ENCODE measurements at regions not wholly inside any gene's neighbourhood (a gene's known extent, or its start where the extent isn't known, plus 50 kb on each side); places are given as distances from the start of the nearest gene placed in this dataset.

- Histone ChIP-seq H3K4me1 (ENCODE audit: insufficient read depth, low read length, severe bottlenecking) (no peaks in the 10 kb centered on the region), H3K9ac (ENCODE audit: low read length) (no peak overlapping the region), H3K9me3 (ENCODE audit: low read length) (no peaks in the 10 kb centered on the region), H4K20me1 (ENCODE audit: insufficient read depth, low read length) (no peaks in the 10 kb centered on the region), H3K9me2 (ENCODE audit: low read depth, low read length) (no peaks in the 10 kb centered on the region), H3K4me3 (ENCODE audit: low read depth, low read length, poor library complexity, severe bottlenecking) (no peak overlapping the region), H3K36me3 (ENCODE audit: insufficient read depth, low read length) (no peaks in the 10 kb centered on the region), H3K27ac (ENCODE audit: low read depth, low read length, poor library complexity, severe bottlenecking) (no peak overlapping the region), H3K27me3 (ENCODE audit: insufficient read depth, low read length) (no peaks in the 10 kb centered on the region), H3F3A (ENCODE audit: insufficient read depth, low read length) (no peaks in the 10 kb centered on the region), H3K4me2 (ENCODE audit: low read length) (no peak overlapping the region), H2AFZ (ENCODE audit: low read length) (no peak overlapping the region), H3K79me2 (ENCODE audit: insufficient read depth, low read length) (no peaks in the 10 kb centered on the region)
- no peak for TF ChIP-seq CTCF (IDR thresholded peaks at IDR 0.05; ENCODE audit: low read length)
- TF ChIP-seq EZH2 (IDR thresholded peaks at IDR 0.05; ENCODE audit: borderline replicate concordance, low read length), result no peak
Measured at GRCh38 chr11:97794876-97795275, 1225.9 kb upstream of the CNTN5 start.

- Histone ChIP-seq H3K9me3 (ENCODE audit: low read length) (no peaks in the 10 kb centered on the region), H3K4me2 (ENCODE audit: low read length) (no peak overlapping the region), H3K27me3 (ENCODE audit: insufficient read depth, low read length) (no peaks in the 10 kb centered on the region), H3K4me3 (ENCODE audit: low read depth, low read length, poor library complexity, severe bottlenecking) (no peak overlapping the region), H3K27ac (ENCODE audit: low read depth, low read length, poor library complexity, severe bottlenecking) (no peak overlapping the region), H3K79me2 (ENCODE audit: insufficient read depth, low read length) (no peaks in the 10 kb centered on the region), H3F3A (ENCODE audit: insufficient read depth, low read length) (no peaks in the 10 kb centered on the region), H4K20me1 (ENCODE audit: insufficient read depth, low read length) (no peaks in the 10 kb centered on the region), H3K4me1 (ENCODE audit: insufficient read depth, low read length, severe bottlenecking) (no peaks in the 10 kb centered on the region), H2AFZ (ENCODE audit: low read length) (no peak overlapping the region), H3K9me2 (ENCODE audit: low read depth, low read length) (no peaks in the 10 kb centered on the region), H3K9ac (ENCODE audit: low read length) (no peak overlapping the region), H3K36me3 (ENCODE audit: insufficient read depth, low read length) (no peaks in the 10 kb centered on the region)
- TF ChIP-seq CTCF (IDR thresholded peaks at IDR 0.05; ENCODE audit: low read length), result no peak
- TF ChIP-seq EZH2 (IDR thresholded peaks at IDR 0.05; ENCODE audit: borderline replicate concordance, low read length), result no peak
Measured at GRCh38 chr11:97800891-97801290, 1219.9 kb upstream of the CNTN5 start.

- Histone ChIP-seq H3F3A (ENCODE audit: insufficient read depth, low read length) (no peaks in the 10 kb centered on the region), H3K9me3 (ENCODE audit: low read length) (no peaks in the 10 kb centered on the region), H3K27ac (ENCODE audit: low read depth, low read length, poor library complexity, severe bottlenecking) (no peak overlapping the region), H3K4me3 (ENCODE audit: low read depth, low read length, poor library complexity, severe bottlenecking) (no peak overlapping the region), H3K27me3 (ENCODE audit: insufficient read depth, low read length) (no peaks in the 10 kb centered on the region), H4K20me1 (ENCODE audit: insufficient read depth, low read length) (no peaks in the 10 kb centered on the region), H3K36me3 (ENCODE audit: insufficient read depth, low read length) (no peaks in the 10 kb centered on the region), H3K4me2 (ENCODE audit: low read length) (no peak overlapping the region), H2AFZ (ENCODE audit: low read length) (no peak overlapping the region), H3K79me2 (ENCODE audit: insufficient read depth, low read length) (no peaks in the 10 kb centered on the region), H3K9ac (ENCODE audit: low read length) (no peak overlapping the region), H3K4me1 (ENCODE audit: insufficient read depth, low read length, severe bottlenecking) (no peaks in the 10 kb centered on the region), H3K9me2 (ENCODE audit: low read depth, low read length) (no peaks in the 10 kb centered on the region)
- TF ChIP-seq EZH2 (IDR thresholded peaks at IDR 0.05; ENCODE audit: borderline replicate concordance, low read length) (no peak), CTCF (IDR thresholded peaks at IDR 0.05; ENCODE audit: low read length) (no peak)
Measured at GRCh38 chr11:97814325-97814959, 1206.3 kb upstream of the CNTN5 start.
